Nephron progenitor cell (in vitro differentiated cells): ENCODE measurements at regions not wholly inside any gene's neighbourhood (a gene's known extent, or its start where the extent isn't known, plus 50 kb on each side); places are given as distances from the start of the nearest gene placed in this dataset.

ENCODE experiments used
- DNase-seq: peaks from one replicate; pipeline ENCODE4 v3.0.0; 2021
- H3K27ac Mint-ChIP-seq: 2 replicates; pipeline ENCODE4 v1.8.0; 2021; ENCODE audit warnings: mild to moderate bottlenecking, moderate library complexity, mixed read lengths
- H3K27me3 Mint-ChIP-seq: 2 replicates; pipeline ENCODE4 v1.8.0; 2021; ENCODE audit warnings: mild to moderate bottlenecking, low read depth, mixed read lengths; ENCODE audit not compliant: poor library complexity
- H3K36me3 Mint-ChIP-seq: 2 replicates; pipeline ENCODE4 v1.8.0; 2021; ENCODE audit warnings: low read depth, mixed read lengths
- H3K4me1 Mint-ChIP-seq: 2 replicates; pipeline ENCODE4 v1.8.0; 2021; ENCODE audit warnings: mixed read lengths
- H3K4me3 Mint-ChIP-seq: 2 replicates; pipeline ENCODE4 v1.8.0; 2021; ENCODE audit warnings: mild to moderate bottlenecking, moderate library complexity, mixed read lengths
- H3K9me3 Mint-ChIP-seq: 2 replicates; pipeline ENCODE4 v1.8.0; 2021; ENCODE audit warnings: mild to moderate bottlenecking, moderate library complexity, mixed read lengths
- TF ChIP-seq, protein P1 (sequence below): fragments of 200-600 bp; sonication (generic); IDR thresholded peaks from 2 replicates; pipeline ENCODE4 v1.5.0; 2021; ENCODE audit warnings: antibody characterized with exemption

DNA sequence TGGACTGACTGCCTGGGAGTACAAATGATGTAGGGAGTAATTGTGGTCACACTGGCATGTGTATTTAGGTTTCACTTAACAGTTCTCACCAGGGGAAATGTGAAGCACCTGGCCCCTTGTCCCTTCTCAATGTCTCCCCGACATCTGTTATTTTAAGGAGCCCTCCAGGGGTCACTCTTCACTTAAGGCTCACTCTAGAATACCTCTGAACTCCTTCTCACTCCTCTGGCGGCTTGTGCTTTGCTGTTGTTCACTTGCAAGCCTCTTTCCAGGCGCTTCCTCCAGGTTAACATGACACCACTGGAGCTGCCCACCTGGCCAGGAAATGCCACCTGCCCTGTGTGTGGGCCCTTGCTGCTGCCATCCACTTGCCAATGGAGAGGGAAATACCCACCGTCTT lies 56.5 kb upstream of the GZMB start:
- DNase-seq = no peak

DNA sequence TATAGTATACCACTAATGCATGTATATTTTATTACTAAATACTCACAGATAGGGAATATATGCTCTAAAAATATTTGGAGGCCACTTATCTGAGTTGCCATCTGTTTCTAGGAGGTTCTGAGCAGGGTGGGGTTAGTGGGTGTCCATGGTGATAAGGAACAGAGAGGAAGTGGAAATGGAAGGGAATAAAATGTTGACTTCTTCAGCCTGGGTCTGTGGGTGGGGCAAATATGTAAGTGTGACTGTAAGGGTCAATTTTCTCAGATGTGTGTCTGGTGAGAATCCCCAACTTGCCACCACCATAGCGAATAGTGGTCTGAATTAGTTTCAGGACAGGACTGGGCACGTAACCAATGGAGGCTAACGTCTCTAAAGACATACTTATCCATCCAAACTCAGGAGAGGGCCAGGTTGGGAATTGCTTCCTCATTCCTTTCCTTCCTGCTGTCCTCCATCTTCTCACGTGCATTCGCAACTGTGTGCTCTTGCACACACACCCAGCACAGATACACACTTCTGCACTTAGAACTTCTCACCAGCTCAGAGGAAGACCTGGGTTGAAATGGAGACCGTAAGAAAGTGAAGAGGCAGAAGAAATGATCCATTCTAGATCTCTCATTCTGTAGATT lies 54.2 kb upstream of the GZMB start:
- DNase-seq = no peak
- Mint-ChIP-seq H3K27ac (no peak overlapping the region), H3K36me3 (no peaks in the 10 kb centered on the region), H3K9me3 (no peaks in the 10 kb centered on the region), H3K4me3 (no peak overlapping the region), H3K27me3 (peaks cover 3% of the 10 kb centered on the region), H3K4me1 (peaks cover 7% of the 10 kb centered on the region)
- TF ChIP-seq, protein P1, sequence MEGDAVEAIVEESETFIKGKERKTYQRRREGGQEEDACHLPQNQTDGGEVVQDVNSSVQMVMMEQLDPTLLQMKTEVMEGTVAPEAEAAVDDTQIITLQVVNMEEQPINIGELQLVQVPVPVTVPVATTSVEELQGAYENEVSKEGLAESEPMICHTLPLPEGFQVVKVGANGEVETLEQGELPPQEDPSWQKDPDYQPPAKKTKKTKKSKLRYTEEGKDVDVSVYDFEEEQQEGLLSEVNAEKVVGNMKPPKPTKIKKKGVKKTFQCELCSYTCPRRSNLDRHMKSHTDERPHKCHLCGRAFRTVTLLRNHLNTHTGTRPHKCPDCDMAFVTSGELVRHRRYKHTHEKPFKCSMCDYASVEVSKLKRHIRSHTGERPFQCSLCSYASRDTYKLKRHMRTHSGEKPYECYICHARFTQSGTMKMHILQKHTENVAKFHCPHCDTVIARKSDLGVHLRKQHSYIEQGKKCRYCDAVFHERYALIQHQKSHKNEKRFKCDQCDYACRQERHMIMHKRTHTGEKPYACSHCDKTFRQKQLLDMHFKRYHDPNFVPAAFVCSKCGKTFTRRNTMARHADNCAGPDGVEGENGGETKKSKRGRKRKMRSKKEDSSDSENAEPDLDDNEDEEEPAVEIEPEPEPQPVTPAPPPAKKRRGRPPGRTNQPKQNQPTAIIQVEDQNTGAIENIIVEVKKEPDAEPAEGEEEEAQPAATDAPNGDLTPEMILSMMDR = no peak

More for the DNA sequence above, 56.5 kb upstream of the GZMB start:
- TF ChIP-seq, protein P1 = no peak
- Mint-ChIP-seq H3K9me3 (no peaks in the 10 kb centered on the region), H3K27me3 (peaks cover 8% of the 10 kb centered on the region), H3K4me1 (peaks cover 7% of the 10 kb centered on the region), H3K36me3 (no peaks in the 10 kb centered on the region), H3K4me3 (no peak overlapping the region), H3K27ac (no peak overlapping the region)
